ENCODE measurements at regions not wholly inside any gene's neighbourhood (a gene's known extent, or its start where the extent isn't known, plus 50 kb on each side); places are given as distances from the start of the nearest gene placed in this dataset.
"Not testable (repeated sequence)": the region's sequence is repeated elsewhere in the genome, so short reads cannot be mapped to it uniquely, and the experiment has no call there.

GRCh38 chr6:88499845-88500699, 333.9 kb upstream of the CNR1 start:
- no peak for DNase-seq (ENCODE audit: low spot score)

- DNase-seq (ENCODE audit: low spot score) = no peak
Observed at GRCh38 chr6:88499436-88499835, 333.3 kb upstream of the CNR1 start.

GRCh38 chr6:88497403-88497802, 331.3 kb upstream of the CNR1 start:
- not testable (repeated sequence) for DNase-seq (ENCODE audit: low spot score)

GRCh38 chr6:88494401-88495140, 328.4 kb upstream of the CNR1 start:
- DNase-seq (ENCODE audit: low spot score) = no peak

- DNase-seq (ENCODE audit: low spot score) = no peak
Observed at GRCh38 chr6:88493717-88494116, 327.6 kb upstream of the CNR1 start.

- DNase-seq (ENCODE audit: low spot score) = no peak
Observed at GRCh38 chr6:88492824-88493223, 326.7 kb upstream of the CNR1 start.

GRCh38 chr6:88492241-88492640, 326.1 kb upstream of the CNR1 start:
- no peak for DNase-seq (ENCODE audit: low spot score)

GRCh38 chr6:88491266-88491880, 325.2 kb upstream of the CNR1 start:
- no peak for DNase-seq (ENCODE audit: low spot score)

GRCh38 chr6:88490908-88491264, 324.7 kb upstream of the CNR1 start:
- no peak for DNase-seq (ENCODE audit: low spot score)

GRCh38 chr6:88490195-88490907, 324.2 kb upstream of the CNR1 start:
- no peak for DNase-seq (ENCODE audit: low spot score)

- no peak for DNase-seq (ENCODE audit: low spot score)
Observed at GRCh38 chr6:88483424-88483823, 317.3 kb upstream of the CNR1 start.

GRCh38 chr6:88482465-88482864, 316.3 kb upstream of the CNR1 start:
- no peak for DNase-seq (ENCODE audit: low spot score)

GRCh38 chr6:88481519-88481918, 315.4 kb upstream of the CNR1 start:
- no peak for DNase-seq (ENCODE audit: low spot score)

GRCh38 chr6:88480816-88481215, 314.7 kb upstream of the CNR1 start:
- no peak for DNase-seq (ENCODE audit: low spot score)

GRCh38 chr6:88477413-88477812, 311.3 kb upstream of the CNR1 start:
- no peak for DNase-seq (ENCODE audit: low spot score)

- DNase-seq (ENCODE audit: low spot score) = no peak
Observed at GRCh38 chr6:88476388-88476787, 310.2 kb upstream of the CNR1 start.

GRCh38 chr6:88474720-88475119, 308.6 kb upstream of the CNR1 start:
- no peak for DNase-seq (ENCODE audit: low spot score)

GRCh38 chr6:88473589-88473988, 307.4 kb upstream of the CNR1 start:
- DNase-seq (ENCODE audit: low spot score) = no peak

GRCh38 chr6:88472851-88473525, 306.8 kb upstream of the CNR1 start:
- DNase-seq (ENCODE audit: low spot score) = no peak

- no peak for DNase-seq (ENCODE audit: low spot score)
Observed at GRCh38 chr6:88459643-88460042, 293.5 kb upstream of the CNR1 start.

- no peak for DNase-seq (ENCODE audit: low spot score)
Observed at GRCh38 chr6:88459189-88459588, 293.0 kb upstream of the CNR1 start.

GRCh38 chr6:88458662-88459061, 292.5 kb upstream of the CNR1 start:
- no peak for DNase-seq (ENCODE audit: low spot score)

Data from globus pallidus (tissue), 1 donor.